GM12873 (cell line): ENCODE measurements at regions not wholly inside any gene's neighbourhood (a gene's known extent, or its start where the extent isn't known, plus 50 kb on each side); places are given as distances from the start of the nearest gene placed in this dataset.

ENCODE experiments used
- CTCF ChIP-seq: IDR thresholded peaks from 2 replicates; pipeline ENCODE4 v1.5.1; 2012; ENCODE audit warnings: low read depth, mild to moderate bottlenecking, moderate library complexity, low read length, control low read depth; ENCODE audit not compliant: insufficient read depth; ENCODE audit errors: missing control alignments

GRCh38 chr13:50369646-50370045 is 354.4 kb downstream of the KCNRG start:
- no peak for TF ChIP-seq CTCF

GRCh38 chr13:50370303-50370950 is 355.2 kb downstream of the KCNRG start:
- no peak for TF ChIP-seq CTCF

GRCh38 chr13:50374517-50374916 is 359.3 kb downstream of the KCNRG start:
- no peak for TF ChIP-seq CTCF

- no peak for TF ChIP-seq CTCF
Measured at GRCh38 chr13:50375792-50376191, 360.5 kb downstream of the KCNRG start.

DNA sequence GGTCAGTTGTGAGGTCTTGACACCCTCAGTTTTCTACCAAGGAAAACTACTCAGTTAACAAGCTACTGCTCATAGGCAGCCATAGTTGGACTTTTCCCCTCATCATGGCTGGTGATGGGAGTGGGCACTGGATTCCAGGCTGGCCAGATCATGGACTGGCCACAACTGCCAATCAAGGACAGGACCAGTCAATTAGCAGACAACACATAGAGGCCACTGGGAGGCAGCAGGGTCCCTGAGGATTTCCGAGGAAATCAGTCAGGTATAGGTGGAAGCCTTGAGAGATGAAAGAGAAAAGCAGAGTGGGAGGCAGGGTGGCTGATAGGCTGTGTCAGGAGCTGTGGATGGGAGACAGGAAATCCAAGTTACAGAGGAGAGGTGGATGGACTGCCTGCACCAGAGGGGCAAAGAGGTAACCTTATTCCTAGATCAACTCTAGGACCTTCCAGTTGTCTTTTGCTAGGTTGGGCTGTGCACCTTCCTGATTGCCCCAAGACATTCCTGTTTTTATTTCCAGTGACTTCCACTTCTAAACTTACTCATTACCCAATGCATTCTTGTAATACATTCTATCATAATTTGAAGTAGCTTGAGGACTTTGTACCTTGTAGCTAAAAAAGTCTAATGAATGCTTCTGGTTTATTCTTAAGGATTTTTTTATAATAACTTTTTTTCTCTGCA is 361.8 kb downstream of the KCNRG start:
- TF ChIP-seq CTCF: peak; percentile 4

GRCh38 chr13:50377726-50378270 is 362.6 kb downstream of the KCNRG start:
- no peak for TF ChIP-seq CTCF

- TF ChIP-seq CTCF: no peak
Measured at GRCh38 chr13:50378509-50379044, 363.3 kb downstream of the KCNRG start.
